PC-9 (cell line): ENCODE measurements at regions not wholly inside any gene's neighbourhood (a gene's known extent, or its start where the extent isn't known, plus 50 kb on each side); places are given as distances from the start of the nearest gene placed in this dataset.
"Not testable (repeated sequence)": the region's sequence is repeated elsewhere in the genome, so short reads cannot be mapped to it uniquely, and the experiment has no call there.

Source experiments
- BruUV-seq: library from RNA; stranded (reverse); fragments of 400-500 nt; replicated peaks from 2 replicates; lab custom pipeline; 2021; lab: Mats Ljungman, UMichigan
- CTCF ChIA-PET: fragments of 300-600 bp; sonication (Branson Sonifier 250); formaldehyde crosslinking; loops from one replicate; lab custom pipeline; 2022; ENCODE audit warnings: antibody characterized with exemption; lab: Charles Lee
- POLR2A ChIA-PET: fragments of 300-600 bp; sonication (Branson Sonifier 250); formaldehyde crosslinking; loops from one replicate; lab custom pipeline; 2022; ENCODE audit warnings: antibody characterized with exemption; ENCODE audit not compliant: unreplicated experiment; lab: Charles Lee
- DNase-seq, 2 experiments: peaks; one replicate each; pipeline versions ENCODE4 v3.0.0 to v3.0.0-alpha.2; 2015 to 2022; ENCODE audit warnings: mixed read lengths in 1 of 2
- H2AFZ ChIP-seq: fragments of 200-600 bp; sonication (generic); 2 replicates; pipeline ENCODE4 v1.8.1; 2017; ENCODE audit warnings: antibody characterized with exemption
- H3F3A ChIP-seq: fragments of 200-600 bp; sonication (generic); 2 replicates; pipeline ENCODE4 v1.8.1; 2017; ENCODE audit warnings: antibody characterized with exemption, mild to moderate bottlenecking, low read depth; ENCODE audit not compliant: insufficient read depth
- H3K27ac ChIP-seq: fragments of 200-600 bp; sonication (generic); 2 replicates; pipeline ENCODE4 v1.6.1; 2016; ENCODE audit warnings: mixed run types
- H3K27me3 ChIP-seq: fragments of 200-600 bp; sonication (generic); 2 replicates; pipeline ENCODE4 v1.6.1; 2016; ENCODE audit warnings: low read depth, mixed run types; ENCODE audit not compliant: insufficient read depth
- H3K36me3 ChIP-seq: fragments of 200-600 bp; sonication (generic); 2 replicates; pipeline ENCODE4 v1.6.1; 2016; ENCODE audit warnings: low read depth, mixed run types
- H3K4me1 ChIP-seq: fragments of 200-600 bp; sonication (generic); replicated peaks from 2 replicates; pipeline ENCODE4 v1.6.1; 2016; ENCODE audit warnings: mixed run types; ENCODE audit not compliant: insufficient read depth
- H3K4me2 ChIP-seq: fragments of 200-600 bp; sonication (generic); 2 replicates; pipeline ENCODE4 v1.6.1; 2017; ENCODE audit warnings: mixed run types
- H3K4me3 ChIP-seq: fragments of 200-600 bp; sonication (generic); 2 replicates; pipeline ENCODE4 v1.6.1; 2016; ENCODE audit warnings: mixed run types
- H3K79me2 ChIP-seq: fragments of 200-600 bp; sonication (generic); 2 replicates; pipeline ENCODE4 v1.6.1; 2017; ENCODE audit warnings: low read depth, mixed run types
- H3K9me2 ChIP-seq: fragments of 200-600 bp; sonication (generic); 2 replicates; pipeline ENCODE4 v1.8.1; 2017; ENCODE audit warnings: mild to moderate bottlenecking; ENCODE audit not compliant: insufficient read depth
- H3K9me3 ChIP-seq: fragments of 200-600 bp; sonication (generic); 2 replicates; pipeline ENCODE4 v1.8.1; 2016; ENCODE audit warnings: low read depth; ENCODE audit not compliant: insufficient read depth
- H4K20me1 ChIP-seq: fragments of 200-600 bp; sonication (generic); 2 replicates; pipeline ENCODE4 v1.8.1; 2017; ENCODE audit not compliant: insufficient read depth
- intact Hi-C: fragments of 100-400 bp; cut with micrococcal nuclease; formaldehyde crosslinking; loops from one replicate; pipeline ENCODE4 v1.10.0; 2022; ENCODE audit not compliant: unreplicated experiment

- H3K27ac ChIP-seq, H3K79me2 ChIP-seq, H3K4me3 ChIP-seq, CTCF ChIA-PET, H3K27me3 ChIP-seq, BruUV-seq, H4K20me1 ChIP-seq, H2AFZ ChIP-seq, H3K9me2 ChIP-seq, intact Hi-C loops, H3K4me2 ChIP-seq, H3K36me3 ChIP-seq, H3F3A ChIP-seq, H3K4me1 ChIP-seq, H3K9me3 ChIP-seq, POLR2A ChIA-PET, DNase-seq: not testable (repeated sequence)
Measured at GRCh38 chr21:10366210-10366609, 155.2 kb upstream of the TPTE start.

GRCh38 chr21:10367586-10367985, 153.8 kb upstream of the TPTE start:
- H3K79me2 ChIP-seq, intact Hi-C loops, H3K27ac ChIP-seq, H3F3A ChIP-seq, H3K4me3 ChIP-seq, H3K27me3 ChIP-seq, H3K9me3 ChIP-seq, POLR2A ChIA-PET, H3K4me1 ChIP-seq, H3K4me2 ChIP-seq, BruUV-seq, CTCF ChIA-PET, H2AFZ ChIP-seq, H3K36me3 ChIP-seq, H3K9me2 ChIP-seq, H4K20me1 ChIP-seq: not testable (repeated sequence)
- DNase-seq, result peak in 1 of 2 experiments; percentile 10

- BruUV-seq, CTCF ChIA-PET, H3K79me2 ChIP-seq, H3F3A ChIP-seq, DNase-seq, H3K4me2 ChIP-seq, H3K36me3 ChIP-seq, H3K27ac ChIP-seq, POLR2A ChIA-PET, H3K9me2 ChIP-seq, H3K27me3 ChIP-seq, H2AFZ ChIP-seq, H3K4me3 ChIP-seq, H3K4me1 ChIP-seq, intact Hi-C loops, H3K9me3 ChIP-seq, H4K20me1 ChIP-seq: not testable (repeated sequence)
Measured at GRCh38 chr21:10368323-10368798, 153.0 kb upstream of the TPTE start.

- H3K27ac ChIP-seq, H3K4me3 ChIP-seq, DNase-seq, H3F3A ChIP-seq, H3K4me2 ChIP-seq, BruUV-seq, H3K9me2 ChIP-seq, H4K20me1 ChIP-seq, H3K9me3 ChIP-seq, H2AFZ ChIP-seq, H3K79me2 ChIP-seq, POLR2A ChIA-PET, intact Hi-C loops, H3K27me3 ChIP-seq, CTCF ChIA-PET, H3K4me1 ChIP-seq, H3K36me3 ChIP-seq: not testable (repeated sequence)
Measured at GRCh38 chr21:10369289-10369688, 152.1 kb upstream of the TPTE start.

GRCh38 chr21:10377758-10378157, 143.6 kb upstream of the TPTE start:
- H3K79me2 ChIP-seq, H4K20me1 ChIP-seq, H3K4me2 ChIP-seq, H3K36me3 ChIP-seq, H3K27ac ChIP-seq, H3K4me3 ChIP-seq, H3F3A ChIP-seq, DNase-seq, intact Hi-C loops, POLR2A ChIA-PET, H3K27me3 ChIP-seq, CTCF ChIA-PET, H3K9me2 ChIP-seq, H3K4me1 ChIP-seq, H2AFZ ChIP-seq, BruUV-seq, H3K9me3 ChIP-seq: not testable (repeated sequence)

- not testable (repeated sequence) for BruUV-seq
Measured at GRCh38 chr21:10379816-10380215, 141.6 kb upstream of the TPTE start.

GRCh38 chr21:10381687-10382060, 139.7 kb upstream of the TPTE start:
- intact Hi-C loops, BruUV-seq, CTCF ChIA-PET, POLR2A ChIA-PET, H3K27me3 ChIP-seq, H3K4me3 ChIP-seq, H4K20me1 ChIP-seq, H3K36me3 ChIP-seq, H3K4me2 ChIP-seq, H2AFZ ChIP-seq, H3F3A ChIP-seq, H3K27ac ChIP-seq, H3K9me3 ChIP-seq, H3K79me2 ChIP-seq, H3K9me2 ChIP-seq, DNase-seq, H3K4me1 ChIP-seq: not testable (repeated sequence)

More at GRCh38 chr21:10379816-10380215, 141.6 kb upstream of the TPTE start:
- H3F3A ChIP-seq, H3K9me2 ChIP-seq, H3K27me3 ChIP-seq, H3K4me3 ChIP-seq, H3K79me2 ChIP-seq, H3K36me3 ChIP-seq, H3K4me2 ChIP-seq, H4K20me1 ChIP-seq, POLR2A ChIA-PET, H3K4me1 ChIP-seq, H2AFZ ChIP-seq, DNase-seq, H3K9me3 ChIP-seq, CTCF ChIA-PET, H3K27ac ChIP-seq, intact Hi-C loops: not testable (repeated sequence)
